GM19395 (cell line): ENCODE measurements at regions not wholly inside any gene's neighbourhood (a gene's known extent, or its start where the extent isn't known, plus 50 kb on each side); places are given as distances from the start of the nearest gene placed in this dataset.
"Not testable (repeated sequence)": the region's sequence is repeated elsewhere in the genome, so short reads cannot be mapped to it uniquely, and the experiment has no call there.

ENCODE experiments used
- ATAC-seq: cut with Tn5 transposase; IDR thresholded peaks from one replicate; pipeline ENCODE4 v1.9.1; 2021; ENCODE audit warnings: mild to moderate bottlenecking, moderate library complexity; ENCODE audit not compliant: unreplicated experiment

DNA sequence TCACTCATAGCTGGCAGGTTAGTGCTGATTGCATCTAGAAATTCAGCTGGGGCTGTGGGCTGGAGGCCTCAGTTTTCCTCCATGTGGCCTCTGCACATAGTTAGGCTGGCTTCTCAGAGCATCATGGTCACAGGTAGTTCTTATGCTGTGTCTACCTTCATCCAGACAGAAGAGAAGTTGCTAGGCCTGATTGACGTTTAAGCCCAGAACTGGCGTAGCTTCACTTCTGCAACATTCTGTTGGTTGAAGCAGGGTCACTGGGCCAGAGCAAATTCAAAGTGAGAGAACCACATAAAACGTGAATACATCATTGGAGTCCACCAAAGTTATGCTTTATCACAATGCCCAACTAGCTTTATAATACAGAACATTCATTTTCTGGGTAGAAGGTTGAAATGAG lies 116.0 kb downstream of the SPP2 start:
- no peak for ATAC-seq

DNA sequence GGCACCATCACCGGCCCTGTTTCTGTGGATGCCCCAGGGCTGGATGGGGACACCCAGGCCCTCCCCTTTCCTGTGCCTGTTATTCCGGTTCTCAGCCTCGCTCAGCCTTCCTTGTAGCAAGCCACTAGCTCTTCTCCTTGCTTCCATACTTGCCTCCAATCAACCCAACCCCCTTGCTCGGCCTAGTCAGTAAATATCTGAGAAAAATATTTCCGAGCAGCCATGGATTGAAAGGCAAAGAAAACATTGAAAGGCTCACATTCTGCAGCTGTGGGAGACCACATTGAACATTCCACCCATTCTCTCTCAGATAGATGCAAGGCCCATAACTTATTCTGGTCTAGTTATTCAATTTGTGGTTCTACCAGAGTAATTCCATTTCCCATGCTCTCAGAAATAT lies 114.9 kb downstream of the SPP2 start:
- ATAC-seq, result no peak

DNA sequence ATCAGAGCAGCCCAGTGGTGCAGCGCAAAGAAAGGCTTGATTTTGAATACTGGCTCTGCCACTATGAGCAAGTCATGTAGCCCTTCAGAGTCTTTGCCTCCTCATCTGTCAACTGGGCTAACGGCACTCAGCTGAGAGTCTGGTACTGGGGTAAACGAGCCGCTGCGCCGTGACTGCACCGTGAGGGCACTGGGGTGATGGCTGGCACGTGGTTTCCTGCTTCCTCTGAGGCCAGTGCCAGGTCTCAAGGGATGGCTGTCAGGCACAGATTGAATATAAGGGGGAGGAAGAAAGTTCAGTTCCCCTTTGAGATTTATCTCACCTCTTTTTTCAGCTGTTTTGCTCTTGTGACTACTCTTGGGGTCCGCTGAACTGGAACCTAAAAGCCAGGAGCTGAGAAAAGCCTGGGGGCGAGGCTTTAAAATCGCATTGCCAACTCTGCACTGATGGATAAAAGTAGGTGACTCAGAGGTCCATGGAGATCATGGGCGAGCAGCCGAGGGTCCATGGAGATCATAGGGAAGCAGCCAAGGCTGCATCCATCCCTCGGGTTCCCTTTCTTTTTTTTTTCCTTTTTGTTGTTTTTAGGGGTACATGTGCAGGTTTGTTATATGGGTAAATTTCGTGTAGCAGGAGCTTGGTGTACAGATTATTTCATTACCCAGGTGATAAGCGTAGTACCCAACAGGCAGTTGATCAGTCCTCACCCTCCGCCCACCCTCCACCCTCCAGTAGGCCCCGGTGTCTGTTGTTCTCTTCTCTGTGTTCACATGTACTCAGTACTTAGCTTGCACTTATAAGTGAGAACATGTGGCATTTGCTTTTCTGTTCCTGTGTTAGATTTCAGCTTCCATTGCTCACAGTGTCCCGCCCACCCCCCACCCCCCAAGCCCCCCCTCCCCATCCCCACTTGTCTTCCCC lies 114.3 kb downstream of the SPP2 start:
- no peak for ATAC-seq

DNA sequence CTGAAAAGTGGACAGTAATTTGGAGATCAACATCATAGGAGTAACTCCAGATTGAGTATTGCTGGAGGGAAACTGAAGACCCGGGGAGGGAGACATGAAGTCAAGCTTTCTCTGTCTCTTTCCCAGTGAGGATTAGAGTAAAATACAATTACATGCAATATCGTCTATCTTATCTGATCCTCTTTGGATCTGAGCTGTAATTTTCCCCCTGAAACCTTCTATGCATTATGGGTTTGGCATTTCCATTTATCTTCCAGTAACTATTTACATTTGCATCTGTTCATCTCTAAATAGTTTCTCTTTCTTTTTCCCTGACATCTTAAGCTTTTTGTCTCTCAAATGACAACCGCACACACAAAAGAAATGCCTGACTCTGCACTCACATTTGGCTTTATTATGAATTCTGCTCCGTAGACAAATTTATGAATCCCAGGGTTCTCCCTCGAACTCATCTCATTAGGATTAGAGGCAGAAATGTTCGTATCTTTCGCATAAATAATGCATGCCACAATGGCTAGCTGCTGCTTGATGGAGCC lies 113.1 kb downstream of the SPP2 start:
- no peak for ATAC-seq

DNA sequence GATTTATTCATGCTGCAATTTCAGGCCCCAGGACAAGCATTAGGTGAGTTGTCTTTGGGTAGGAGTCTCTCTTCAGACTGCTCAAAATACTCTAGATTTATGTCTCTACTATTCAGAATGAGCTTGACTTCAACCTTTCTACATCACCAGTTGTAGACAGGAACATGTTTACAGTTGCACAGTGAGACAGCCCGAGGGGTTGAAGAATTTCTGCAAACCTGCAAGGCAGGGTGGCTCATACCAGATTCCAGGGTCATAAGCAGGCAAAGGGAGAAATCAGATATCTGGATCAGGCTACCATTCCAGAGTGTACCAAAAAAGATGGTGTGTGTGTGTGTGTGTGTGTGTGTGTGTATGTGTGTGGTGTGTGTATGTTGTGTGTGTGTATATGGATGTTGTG lies 112.4 kb downstream of the SPP2 start:
- no peak for ATAC-seq

DNA sequence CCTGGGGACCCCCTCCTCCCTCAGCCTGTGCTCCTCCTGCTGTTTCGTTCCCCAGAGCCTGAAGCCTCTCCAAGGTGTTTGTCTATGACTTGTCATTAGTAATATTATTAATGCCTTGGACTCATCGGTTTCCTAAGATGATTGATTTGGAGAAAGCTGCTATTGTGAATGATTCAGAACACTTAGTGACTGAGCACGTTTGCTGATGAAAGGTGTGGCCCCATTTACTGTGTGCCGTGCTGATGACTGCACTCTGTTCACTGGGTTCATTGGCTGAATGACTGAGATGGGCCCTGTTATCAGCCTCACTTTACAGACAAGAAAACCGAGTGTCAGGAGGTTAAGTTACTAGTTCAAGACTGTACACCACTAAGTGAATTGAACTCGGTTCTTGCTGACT lies 111.4 kb downstream of the SPP2 start:
- no peak for ATAC-seq

DNA sequence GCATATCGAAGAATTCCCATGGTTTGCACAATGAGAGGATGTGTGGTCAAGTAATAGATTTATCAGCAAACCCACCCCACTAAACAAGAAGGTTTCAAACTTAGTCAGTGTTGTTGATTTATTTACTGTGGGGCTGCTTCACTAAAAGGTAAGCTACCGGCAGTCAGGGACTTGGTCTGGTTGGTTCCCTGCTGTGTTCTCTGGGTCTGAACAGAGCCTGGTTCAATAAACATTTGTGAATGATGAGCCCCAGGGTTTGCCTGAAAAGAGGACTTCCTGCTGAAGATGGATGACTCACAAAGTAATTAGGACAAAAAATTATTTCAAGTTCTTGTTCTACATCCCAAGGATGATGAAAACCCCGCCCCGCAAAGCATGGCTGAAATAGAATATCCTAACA lies 108.3 kb downstream of the SPP2 start:
- ATAC-seq, result no peak

DNA sequence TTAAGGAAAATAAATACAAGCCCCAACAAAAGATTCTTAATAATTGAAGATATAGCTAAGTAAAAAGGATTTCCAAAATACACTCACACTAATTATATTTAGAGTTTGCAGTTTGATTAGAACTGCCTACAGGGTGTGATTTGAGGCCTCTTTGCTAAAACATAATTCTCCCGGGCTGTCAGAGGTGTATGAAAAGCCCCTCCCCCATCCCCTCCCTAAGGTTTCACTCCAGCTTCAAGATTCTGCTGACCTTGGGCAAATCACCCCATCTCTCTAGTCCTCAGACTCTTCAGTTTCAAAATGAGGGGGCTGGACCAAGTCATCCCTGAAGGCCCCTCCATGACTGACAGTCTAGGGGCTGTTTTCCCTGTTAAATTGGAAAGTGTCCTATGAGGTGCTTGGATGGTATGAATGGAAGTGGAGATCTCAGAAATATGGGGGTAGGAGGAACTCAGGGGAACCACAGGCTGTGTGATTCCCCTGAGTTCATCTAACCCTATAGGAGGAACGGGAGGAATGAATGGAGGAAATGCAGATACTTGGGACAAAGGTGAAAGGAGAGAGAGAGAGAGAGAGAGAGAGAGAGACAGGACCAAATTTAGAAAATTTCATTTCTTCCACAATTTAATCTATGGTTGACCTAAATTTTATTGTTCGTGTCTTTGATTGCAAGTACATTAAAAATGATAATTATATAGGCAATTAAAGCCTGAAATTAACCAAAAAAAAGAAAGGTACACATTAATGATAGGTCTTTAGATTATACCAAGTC lies 107.5 kb downstream of the SPP2 start:
- ATAC-seq, result no peak

DNA sequence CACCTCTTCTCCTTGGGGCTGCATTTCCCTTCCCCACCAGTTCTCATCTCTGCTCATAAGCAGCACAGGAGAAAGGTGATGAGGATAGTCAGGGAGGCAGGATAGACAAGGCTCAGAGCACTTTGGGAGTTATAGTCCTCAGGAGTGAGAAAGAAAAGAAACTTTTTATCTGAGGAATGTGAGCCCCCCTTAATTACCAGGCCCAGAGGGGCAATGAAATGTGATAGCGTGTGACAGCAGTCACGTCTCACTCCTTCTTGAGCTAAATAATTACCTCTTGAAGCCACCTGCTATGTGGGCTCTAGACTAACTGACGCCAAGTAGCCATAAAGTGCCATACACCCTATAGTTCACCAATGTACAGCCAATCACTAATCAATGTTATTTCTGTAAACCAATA lies 105.8 kb downstream of the SPP2 start:
- ATAC-seq, result no peak

DNA sequence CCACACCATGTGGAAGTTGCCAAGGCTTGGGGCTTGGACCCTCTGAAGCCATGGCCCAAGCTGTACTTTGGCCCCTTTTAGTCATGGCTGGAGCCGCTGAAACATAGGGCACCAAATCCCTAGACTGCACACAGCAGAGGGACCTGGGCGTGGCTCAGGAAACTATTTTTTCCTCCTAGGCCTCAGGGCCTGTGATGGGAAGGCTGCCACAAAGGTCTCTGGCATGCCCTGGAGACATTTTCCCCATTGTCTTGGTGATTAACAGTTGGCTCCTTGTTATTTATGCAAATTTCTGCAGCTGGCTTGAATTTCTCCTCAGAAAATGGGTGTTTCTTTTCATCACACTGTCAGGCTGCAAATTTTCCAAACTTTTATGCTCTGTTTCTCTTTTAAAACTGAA lies 102.3 kb downstream of the SPP2 start:
- ATAC-seq, result not testable (repeated sequence)

DNA sequence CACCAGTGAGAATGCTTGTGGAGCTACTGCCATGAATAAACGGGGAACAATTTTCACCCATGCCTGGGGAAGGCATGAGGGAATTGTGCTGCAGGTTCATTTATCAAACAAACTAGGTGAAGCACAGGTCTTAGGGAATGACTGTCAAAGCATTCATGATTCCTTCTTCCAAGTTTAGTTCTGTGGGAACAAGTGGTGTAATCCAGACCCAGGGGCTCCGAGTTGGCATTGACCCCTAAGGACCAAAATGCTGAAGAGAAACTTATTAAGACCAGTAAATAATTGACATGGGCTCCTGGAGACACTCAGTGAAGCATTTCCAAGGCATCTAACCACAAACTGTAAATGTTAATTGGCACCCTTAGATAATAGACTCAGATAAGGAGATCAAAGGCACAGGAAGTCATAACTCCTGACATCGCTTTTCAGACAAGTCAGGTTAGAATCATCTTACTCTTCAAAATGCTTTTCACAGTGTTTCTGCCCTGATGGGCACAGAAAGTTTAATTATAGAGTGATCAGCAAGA lies 96.9 kb downstream of the SPP2 start:
- ATAC-seq, result no peak

DNA sequence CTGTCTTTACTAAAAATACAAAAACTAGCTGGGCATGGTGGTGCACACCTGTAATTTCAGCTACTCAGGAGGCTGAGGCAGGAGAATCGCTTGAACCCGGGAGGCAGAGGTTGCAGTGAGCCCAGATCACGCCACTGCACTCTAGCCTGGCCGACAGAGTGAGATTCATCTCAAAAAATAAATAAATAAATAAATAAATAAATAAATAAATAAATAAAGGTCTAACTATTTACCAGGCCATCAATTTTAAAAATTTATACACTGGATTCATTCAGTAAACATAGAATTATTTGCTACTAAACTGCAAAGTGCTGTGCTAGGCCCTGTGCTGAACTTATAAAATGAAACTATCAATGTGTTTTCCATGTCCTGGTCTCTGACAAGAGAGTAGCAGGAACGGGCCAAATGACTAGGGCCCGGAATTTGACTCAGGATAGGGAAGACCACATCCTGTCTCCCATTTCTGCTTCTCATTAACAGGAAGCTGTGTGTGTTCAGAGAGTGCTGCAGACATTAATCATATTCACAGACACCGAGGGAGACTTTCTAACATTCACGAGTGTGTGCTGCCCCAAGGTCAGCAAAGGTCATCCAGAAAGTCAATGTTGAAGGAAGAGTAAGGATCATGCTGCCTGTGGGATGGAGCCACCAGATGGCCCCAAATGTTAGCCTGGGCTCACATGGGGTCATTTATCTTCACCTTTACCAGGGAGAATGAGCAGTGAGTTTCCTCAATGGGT lies 95.8 kb downstream of the SPP2 start:
- ATAC-seq, result no peak

DNA sequence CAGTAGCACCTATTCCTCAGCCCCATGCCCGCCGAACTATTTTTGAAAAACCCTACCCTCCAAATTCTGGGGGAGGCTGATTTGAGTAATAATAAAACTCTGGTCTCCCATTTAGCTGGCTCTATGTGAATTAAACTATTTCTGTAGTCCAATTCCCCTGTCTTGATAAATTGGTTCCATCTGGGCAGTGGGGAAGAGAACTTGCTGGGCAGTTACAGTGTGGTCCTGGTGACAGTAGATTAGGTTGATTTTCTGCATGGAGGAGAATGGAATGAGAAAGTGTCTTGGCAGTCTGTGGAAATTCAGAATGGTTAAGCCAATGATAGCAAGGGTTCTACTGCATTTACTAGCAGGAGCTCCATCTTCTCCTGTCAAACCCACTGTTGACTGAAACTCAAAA lies 95.0 kb downstream of the SPP2 start:
- no peak for ATAC-seq

DNA sequence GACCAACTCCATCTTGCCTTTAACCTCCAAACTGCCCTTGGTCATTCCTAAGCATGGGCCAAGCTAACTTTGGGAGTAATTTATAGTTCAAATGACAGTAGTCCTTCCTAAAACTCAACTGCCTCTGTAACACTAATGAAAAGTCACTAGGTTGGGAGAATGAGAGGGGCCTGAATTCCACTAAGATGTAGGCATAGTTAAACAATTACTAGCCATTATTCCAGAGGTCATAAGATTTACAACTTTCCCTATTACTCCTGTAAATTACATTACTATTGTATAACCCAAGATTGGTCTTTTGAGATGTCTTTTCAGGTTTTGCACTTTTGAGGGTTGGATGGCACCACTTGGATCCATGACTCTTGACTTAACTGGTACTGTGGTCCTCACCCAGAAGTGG lies 94.6 kb downstream of the SPP2 start:
- no peak for ATAC-seq

DNA sequence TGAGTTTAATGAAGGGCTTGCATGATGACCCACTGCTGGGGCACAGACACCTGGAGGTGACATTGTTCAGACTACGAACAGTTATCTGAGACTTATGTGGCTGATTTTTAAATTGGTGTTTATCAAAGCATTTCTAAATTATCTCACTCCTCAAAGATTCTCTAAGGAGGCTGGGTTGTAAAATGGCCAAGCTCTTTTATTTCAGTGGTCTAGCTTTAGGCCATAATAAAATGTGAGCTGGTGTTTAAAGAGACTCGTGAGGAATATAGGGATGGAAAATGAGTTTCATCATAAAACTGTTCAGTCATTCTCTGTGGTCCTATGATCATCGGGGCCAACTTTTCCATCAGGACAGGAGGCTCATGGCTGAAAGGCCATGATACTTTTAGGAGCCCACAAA lies 93.4 kb downstream of the SPP2 start:
- ATAC-seq, result no peak

DNA sequence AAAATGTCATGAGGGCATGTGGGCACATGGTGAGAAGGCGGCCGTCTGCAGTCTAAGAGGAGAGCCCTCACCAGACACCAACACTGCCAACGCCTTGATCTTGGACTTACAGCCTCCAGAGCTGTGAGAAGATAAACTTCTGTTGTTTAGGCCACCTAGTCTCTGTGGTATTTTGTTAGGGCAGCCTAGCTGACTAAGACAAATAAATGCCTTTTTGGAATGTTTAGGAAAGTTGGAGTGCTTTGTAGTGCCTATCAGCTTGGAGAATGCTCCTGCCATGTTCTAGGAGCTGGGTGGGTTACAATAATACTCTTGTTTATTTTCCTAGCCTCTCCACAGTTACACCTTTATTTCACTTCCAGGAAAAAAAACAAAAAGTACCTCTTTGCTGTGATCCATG lies 92.0 kb downstream of the SPP2 start:
- ATAC-seq, result no peak

DNA sequence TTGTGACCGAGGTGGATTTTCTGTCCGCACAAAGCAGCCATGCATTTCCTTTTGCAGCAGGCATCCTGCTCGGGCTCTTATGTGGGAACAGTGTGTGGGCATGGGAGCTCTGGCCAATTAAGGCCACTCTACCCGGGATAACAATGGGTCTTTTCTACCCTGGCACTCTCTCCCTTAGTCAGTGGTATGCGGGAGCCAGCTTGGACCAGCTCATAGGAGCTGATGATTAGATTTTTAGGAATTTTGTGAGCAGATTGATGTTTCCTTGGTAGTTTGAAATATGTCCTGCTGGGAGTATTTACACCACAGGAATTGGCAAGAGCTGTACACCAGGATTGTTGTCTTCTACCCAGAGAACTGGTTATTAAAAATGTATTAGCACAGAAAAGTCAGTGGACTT lies 89.3 kb downstream of the SPP2 start:
- no peak for ATAC-seq

DNA sequence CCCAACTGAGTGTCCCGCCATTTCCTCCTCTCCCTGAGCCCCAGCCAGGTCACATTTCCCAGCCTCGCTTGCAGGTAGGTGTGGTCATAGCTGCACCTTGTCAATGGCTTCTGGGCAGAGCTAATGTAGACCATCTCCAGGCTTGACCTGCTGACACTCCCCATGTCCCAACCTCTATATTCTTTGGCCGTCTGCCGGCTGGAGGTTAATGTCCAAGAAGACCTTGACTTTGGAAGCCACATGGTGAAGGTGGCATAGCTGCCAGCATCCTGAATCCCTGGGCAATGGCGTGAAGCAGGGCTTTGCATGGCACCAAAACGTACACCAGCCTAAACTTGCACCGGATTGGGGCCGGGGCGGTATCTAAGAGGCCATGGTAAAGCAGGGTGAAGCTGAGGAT lies 88.3 kb downstream of the SPP2 start:
- ATAC-seq, result no peak

DNA sequence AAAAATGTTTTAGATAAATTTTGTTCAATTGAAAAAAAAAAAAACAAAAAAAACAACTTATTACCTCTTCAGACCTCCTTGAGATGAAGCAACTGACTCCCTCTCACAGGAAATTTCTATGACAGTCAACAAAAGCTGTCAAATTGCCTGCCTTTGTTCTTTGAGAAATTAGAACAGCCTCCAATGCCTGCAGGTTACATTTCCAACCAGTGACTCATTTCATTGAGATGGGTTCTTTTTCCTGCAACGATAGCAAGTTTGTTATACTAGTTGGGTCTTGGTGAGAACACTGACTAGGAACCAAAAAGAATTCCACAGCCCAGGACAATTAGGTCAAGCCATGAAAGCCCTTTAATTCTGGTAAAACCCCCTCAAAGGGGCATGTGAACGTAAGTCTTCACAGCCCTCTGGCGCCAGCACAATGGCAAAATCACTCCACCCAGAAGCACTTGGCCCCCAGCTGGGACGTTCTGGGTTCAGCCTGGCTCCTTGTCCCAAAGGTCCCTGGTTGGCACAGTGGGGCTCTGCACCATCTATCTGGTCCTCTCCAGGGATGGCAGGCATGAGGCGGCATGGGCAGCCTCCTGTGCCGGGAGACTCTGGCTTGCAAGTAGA lies 87.0 kb downstream of the SPP2 start:
- ATAC-seq, result no peak

DNA sequence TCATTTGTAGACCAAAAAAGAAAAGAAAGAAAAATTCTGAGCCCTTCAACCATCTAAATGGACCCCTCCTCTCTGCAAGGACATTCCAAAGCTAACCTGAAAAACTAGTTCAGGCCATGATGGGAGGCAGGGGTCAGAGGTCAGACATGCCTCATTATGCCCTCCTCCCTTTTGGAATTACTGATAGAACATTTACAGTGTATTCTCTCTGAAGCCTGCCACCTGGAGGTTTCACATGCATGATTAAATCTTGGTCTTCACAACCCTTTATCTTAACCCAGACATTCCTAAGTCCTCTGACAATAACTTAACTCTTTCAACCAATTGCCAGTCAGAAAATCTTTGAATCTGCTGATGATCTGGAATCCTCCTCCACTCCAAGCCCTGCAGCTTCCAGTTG lies 86.0 kb downstream of the SPP2 start:
- no peak for ATAC-seq

DNA sequence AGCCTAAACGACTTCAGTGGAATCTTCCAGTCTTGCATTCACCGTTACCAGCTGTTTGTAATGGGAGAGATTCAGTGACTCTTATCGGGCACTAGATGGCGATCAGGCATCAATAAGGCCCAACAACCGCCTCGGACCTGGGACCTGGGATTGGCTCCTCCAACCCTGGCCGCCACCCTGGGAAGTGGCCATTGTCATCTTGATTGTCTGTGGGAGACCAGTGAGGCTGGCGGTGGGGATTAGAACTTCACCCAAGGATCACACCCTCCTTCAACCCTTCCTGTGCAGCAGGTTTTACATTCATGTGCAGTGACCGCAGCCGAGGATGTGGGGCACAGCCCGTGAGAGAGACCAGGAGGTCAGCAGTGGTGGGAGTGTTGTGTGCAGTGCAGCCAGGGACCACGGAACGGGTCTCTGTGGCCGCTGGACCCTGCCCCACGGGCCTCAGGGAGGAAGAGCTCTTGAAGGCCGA lies 85.3 kb downstream of the SPP2 start:
- ATAC-seq, result no peak
